ENCODE measurements at regions not wholly inside any gene's neighbourhood (a gene's known extent, or its start where the extent isn't known, plus 50 kb on each side); places are given as distances from the start of the nearest gene placed in this dataset.
"Not testable (repeated sequence)": the region's sequence is repeated elsewhere in the genome, so short reads cannot be mapped to it uniquely, and the experiment has no call there.

GRCh38 chr22:11613081-11613897, 3914.7 kb upstream of the OR11H1 start:
- CTCF ChIA-PET; H3K27ac ChIP-seq (ENCODE audit: low read length); H3K27me3 Mint-ChIP-seq; H3K27me3 ChIP-seq (replicated peaks in 1 of 2; ENCODE audit: control insufficient read depth in 2 of 2, extremely low read depth in 1 of 2, insufficient read depth in 2 of 2, low read length in 1 of 2); H3K4me1 Mint-ChIP-seq; H3K36me3 Mint-ChIP-seq; H3K36me3 ChIP-seq (ENCODE audit: control insufficient read depth in 2 of 2, extremely low read depth in 1 of 2, insufficient read depth in 1 of 2, low read length in 1 of 2); ATAC-seq (replicated peaks in 1 of 4); POLR2A ChIA-PET; H3K27ac Mint-ChIP-seq; DNase-seq; H3K9me3 ChIP-seq; H3K4me3 Mint-ChIP-seq; H3K4me1 ChIP-seq (ENCODE audit: control insufficient read depth in 1 of 2, extremely low read depth in 1 of 2, insufficient read depth in 2 of 2, low read length in 2 of 2); H3K4me3 ChIP-seq (ENCODE audit: control insufficient read depth in 1 of 2, extremely low read depth in 1 of 2, low read length in 1 of 2): not testable (repeated sequence)
- WGBS (ENCODE audit: insufficient coverage) = 87% methylated on average over 25 of the region's 27 CpGs
- peaks cover 42 to 70% (median 53%) of the 10 kb centered on the region in 3 donors for H3K9me3 Mint-ChIP-seq

- no peaks in the 10 kb centered on the region for H3K4me1 Mint-ChIP-seq
- H3K36me3 Mint-ChIP-seq = no peaks in the 10 kb centered on the region
- H3K9me3 Mint-ChIP-seq = peaks cover 45 to 69% (median 53%) of the 10 kb centered on the region in 3 donors
- H3K36me3 ChIP-seq (ENCODE audit: control insufficient read depth in 2 of 2, extremely low read depth in 1 of 2, insufficient read depth in 1 of 2, low read length in 1 of 2) = no peaks in the 10 kb centered on the region
- ChIA-PET CTCF (no interaction called here), POLR2A (no interaction called here)
- no peaks in the 10 kb centered on the region for H3K27me3 Mint-ChIP-seq
- H3K4me3 Mint-ChIP-seq = no peak overlapping the region
- H3K4me3 ChIP-seq (ENCODE audit: control insufficient read depth in 1 of 2, extremely low read depth in 1 of 2, low read length in 1 of 2) = no peak overlapping the region
- no peaks in the 10 kb centered on the region for H3K4me1 ChIP-seq (ENCODE audit: control insufficient read depth in 1 of 2, extremely low read depth in 1 of 2, insufficient read depth in 2 of 2, low read length in 2 of 2)
- DNase-seq (no peak), ATAC-seq (replicated peaks in 1 of 4) (no peak)
- H3K9me3 ChIP-seq = no peaks in the 10 kb centered on the region
- H3K27me3 ChIP-seq (replicated peaks in 1 of 2; ENCODE audit: control insufficient read depth in 2 of 2, extremely low read depth in 1 of 2, insufficient read depth in 2 of 2, low read length in 1 of 2) = no peaks in the 10 kb centered on the region
- no peak overlapping the region for H3K27ac Mint-ChIP-seq
- 94% methylated on average over 18 of the region's 26 CpGs for WGBS (ENCODE audit: insufficient coverage)
- H3K27ac ChIP-seq (ENCODE audit: low read length) = no peak overlapping the region
Observed at GRCh38 chr22:11613898-11614755, 3913.9 kb upstream of the OR11H1 start.

- H3K27ac Mint-ChIP-seq; H3K27me3 Mint-ChIP-seq; H3K9me3 ChIP-seq; H3K36me3 Mint-ChIP-seq; CTCF ChIA-PET; H3K4me3 ChIP-seq (ENCODE audit: control insufficient read depth in 1 of 2, extremely low read depth in 1 of 2, low read length in 1 of 2); H3K4me1 Mint-ChIP-seq; DNase-seq; POLR2A ChIA-PET; ATAC-seq (replicated peaks in 1 of 4); H3K36me3 ChIP-seq (ENCODE audit: control insufficient read depth in 2 of 2, extremely low read depth in 1 of 2, insufficient read depth in 1 of 2, low read length in 1 of 2); H3K27ac ChIP-seq (ENCODE audit: low read length); H3K4me3 Mint-ChIP-seq; H3K27me3 ChIP-seq (replicated peaks in 1 of 2; ENCODE audit: control insufficient read depth in 2 of 2, extremely low read depth in 1 of 2, insufficient read depth in 2 of 2, low read length in 1 of 2); H3K4me1 ChIP-seq (ENCODE audit: control insufficient read depth in 1 of 2, extremely low read depth in 1 of 2, insufficient read depth in 2 of 2, low read length in 2 of 2): not testable (repeated sequence)
- 81% methylated on average over 12 of the region's 20 CpGs for WGBS (ENCODE audit: insufficient coverage)
- peaks cover 53 to 74% (median 60%) of the 10 kb centered on the region in 3 donors for H3K9me3 Mint-ChIP-seq
Observed at GRCh38 chr22:11614798-11615433, 3913.1 kb upstream of the OR11H1 start.

- Histone ChIP-seq H3K9me3 (no peaks in the 10 kb centered on the region), H3K4me3 (ENCODE audit: control insufficient read depth in 1 of 2, extremely low read depth in 1 of 2, low read length in 1 of 2) (no peak overlapping the region), H3K4me1 (ENCODE audit: control insufficient read depth in 1 of 2, extremely low read depth in 1 of 2, insufficient read depth in 2 of 2, low read length in 2 of 2) (no peaks in the 10 kb centered on the region), H3K27ac (ENCODE audit: low read length) (no peak overlapping the region), H3K36me3 (ENCODE audit: control insufficient read depth in 2 of 2, extremely low read depth in 1 of 2, insufficient read depth in 1 of 2, low read length in 1 of 2) (no peaks in the 10 kb centered on the region), H3K27me3 (replicated peaks in 1 of 2; ENCODE audit: control insufficient read depth in 2 of 2, extremely low read depth in 1 of 2, insufficient read depth in 2 of 2, low read length in 1 of 2) (no peaks in the 10 kb centered on the region)
- Mint-ChIP-seq H3K36me3 (no peaks in the 10 kb centered on the region), H3K4me3 (no peak overlapping the region), H3K27me3 (no peaks in the 10 kb centered on the region), H3K27ac (no peak overlapping the region), H3K4me1 (no peaks in the 10 kb centered on the region), H3K9me3 (peaks cover 48 to 68% (median 58%) of the 10 kb centered on the region in 3 donors)
- ATAC-seq (replicated peaks in 1 of 4) (no peak), DNase-seq (no peak)
- WGBS (ENCODE audit: insufficient coverage) = 90% methylated on average over 9 of the region's 9 CpGs
- POLR2A ChIA-PET = no interaction called here
- CTCF ChIA-PET = no interaction called here
Observed at GRCh38 chr22:11616811-11617210, 3911.2 kb upstream of the OR11H1 start.

- H3K27ac ChIP-seq (ENCODE audit: low read length); H3K27me3 Mint-ChIP-seq; H3K9me3 ChIP-seq; H3K36me3 ChIP-seq (ENCODE audit: control insufficient read depth in 2 of 2, extremely low read depth in 1 of 2, insufficient read depth in 1 of 2, low read length in 1 of 2); H3K4me1 Mint-ChIP-seq; H3K36me3 Mint-ChIP-seq; H3K4me3 Mint-ChIP-seq; H3K27ac Mint-ChIP-seq; H3K4me3 ChIP-seq (ENCODE audit: control insufficient read depth in 1 of 2, extremely low read depth in 1 of 2, low read length in 1 of 2); H3K27me3 ChIP-seq (replicated peaks in 1 of 2; ENCODE audit: control insufficient read depth in 2 of 2, extremely low read depth in 1 of 2, insufficient read depth in 2 of 2, low read length in 1 of 2); H3K4me1 ChIP-seq (ENCODE audit: control insufficient read depth in 1 of 2, extremely low read depth in 1 of 2, insufficient read depth in 2 of 2, low read length in 2 of 2); DNase-seq; CTCF ChIA-PET; ATAC-seq (replicated peaks in 1 of 4); POLR2A ChIA-PET: not testable (repeated sequence)
- peaks cover 41 to 60% (median 52%) of the 10 kb centered on the region in 3 donors for H3K9me3 Mint-ChIP-seq
- no CpG with 5 or more reads among the region's 11 CpGs for WGBS (ENCODE audit: insufficient coverage)
Observed at GRCh38 chr22:11618322-11618662, 3909.7 kb upstream of the OR11H1 start.

- 75% methylated on average over 12 of the region's 14 CpGs for WGBS (ENCODE audit: insufficient coverage)
Observed at GRCh38 chr22:11618688-11619087, 3909.3 kb upstream of the OR11H1 start.

More at GRCh38 chr22:11618688-11619087, 3909.3 kb upstream of the OR11H1 start:
- H3K4me1 Mint-ChIP-seq; ATAC-seq (replicated peaks in 1 of 4); H3K4me3 Mint-ChIP-seq; CTCF ChIA-PET; H3K27ac ChIP-seq (ENCODE audit: low read length); H3K9me3 ChIP-seq; H3K4me3 ChIP-seq (ENCODE audit: control insufficient read depth in 1 of 2, extremely low read depth in 1 of 2, low read length in 1 of 2); H3K27ac Mint-ChIP-seq; H3K36me3 ChIP-seq (ENCODE audit: control insufficient read depth in 2 of 2, extremely low read depth in 1 of 2, insufficient read depth in 1 of 2, low read length in 1 of 2); H3K27me3 ChIP-seq (replicated peaks in 1 of 2; ENCODE audit: control insufficient read depth in 2 of 2, extremely low read depth in 1 of 2, insufficient read depth in 2 of 2, low read length in 1 of 2); H3K36me3 Mint-ChIP-seq; H3K27me3 Mint-ChIP-seq; H3K4me1 ChIP-seq (ENCODE audit: control insufficient read depth in 1 of 2, extremely low read depth in 1 of 2, insufficient read depth in 2 of 2, low read length in 2 of 2); DNase-seq; POLR2A ChIA-PET: not testable (repeated sequence)
- peaks cover 41 to 58% (median 51%) of the 10 kb centered on the region in 3 donors for H3K9me3 Mint-ChIP-seq

Measured in T-cell (primary cell).